ENCODE measurements at regions not wholly inside any gene's neighbourhood (a gene's known extent, or its start where the extent isn't known, plus 50 kb on each side); places are given as distances from the start of the nearest gene placed in this dataset.

DNA sequence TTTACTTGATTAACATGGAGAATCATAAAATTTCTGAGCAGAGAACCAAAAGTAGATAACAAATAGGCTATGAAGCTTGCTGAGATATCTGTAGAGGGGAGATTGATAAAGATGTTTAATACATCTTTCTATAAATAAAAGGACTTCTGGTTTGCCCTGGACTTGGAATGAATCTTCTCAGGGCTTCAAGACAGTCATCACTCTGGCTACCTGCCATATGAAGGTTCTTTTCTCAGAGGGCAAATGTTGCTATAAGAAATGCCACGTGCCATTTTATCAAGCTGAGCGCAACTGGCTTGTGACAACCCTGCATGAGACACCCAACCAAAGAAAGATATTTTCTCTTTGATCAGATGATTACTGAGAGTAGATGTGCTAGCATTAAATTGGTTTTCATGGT, 192.5 kb downstream of the WNT5A start:
- H3K27me3 ChIP-seq = no peaks in the 10 kb centered on the region
- H3K36me3 ChIP-seq = no peaks in the 10 kb centered on the region
- no peaks in the 10 kb centered on the region for H3K4me1 ChIP-seq
- H3K9me3 ChIP-seq = no peaks in the 10 kb centered on the region
- no peak overlapping the region for H3K27ac ChIP-seq
- TF ChIP-seq, protein P1, sequence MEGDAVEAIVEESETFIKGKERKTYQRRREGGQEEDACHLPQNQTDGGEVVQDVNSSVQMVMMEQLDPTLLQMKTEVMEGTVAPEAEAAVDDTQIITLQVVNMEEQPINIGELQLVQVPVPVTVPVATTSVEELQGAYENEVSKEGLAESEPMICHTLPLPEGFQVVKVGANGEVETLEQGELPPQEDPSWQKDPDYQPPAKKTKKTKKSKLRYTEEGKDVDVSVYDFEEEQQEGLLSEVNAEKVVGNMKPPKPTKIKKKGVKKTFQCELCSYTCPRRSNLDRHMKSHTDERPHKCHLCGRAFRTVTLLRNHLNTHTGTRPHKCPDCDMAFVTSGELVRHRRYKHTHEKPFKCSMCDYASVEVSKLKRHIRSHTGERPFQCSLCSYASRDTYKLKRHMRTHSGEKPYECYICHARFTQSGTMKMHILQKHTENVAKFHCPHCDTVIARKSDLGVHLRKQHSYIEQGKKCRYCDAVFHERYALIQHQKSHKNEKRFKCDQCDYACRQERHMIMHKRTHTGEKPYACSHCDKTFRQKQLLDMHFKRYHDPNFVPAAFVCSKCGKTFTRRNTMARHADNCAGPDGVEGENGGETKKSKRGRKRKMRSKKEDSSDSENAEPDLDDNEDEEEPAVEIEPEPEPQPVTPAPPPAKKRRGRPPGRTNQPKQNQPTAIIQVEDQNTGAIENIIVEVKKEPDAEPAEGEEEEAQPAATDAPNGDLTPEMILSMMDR (IDR thresholded peaks at IDR 0.05) = no peak
- TF ChIP-seq POLR2AphosphoS5 (IDR thresholded peaks at IDR 0.05) (no peak), POLR2A (IDR thresholded peaks at IDR 0.05) (no peak)
- intact Hi-C loops (cut with DNase I; ENCODE audit: low total_unique reads) = no loop called here
- DNase-seq (ENCODE audit: low spot score in 2 of 2) = no peak
- H3K4me3 ChIP-seq = no peak overlapping the region

DNA sequence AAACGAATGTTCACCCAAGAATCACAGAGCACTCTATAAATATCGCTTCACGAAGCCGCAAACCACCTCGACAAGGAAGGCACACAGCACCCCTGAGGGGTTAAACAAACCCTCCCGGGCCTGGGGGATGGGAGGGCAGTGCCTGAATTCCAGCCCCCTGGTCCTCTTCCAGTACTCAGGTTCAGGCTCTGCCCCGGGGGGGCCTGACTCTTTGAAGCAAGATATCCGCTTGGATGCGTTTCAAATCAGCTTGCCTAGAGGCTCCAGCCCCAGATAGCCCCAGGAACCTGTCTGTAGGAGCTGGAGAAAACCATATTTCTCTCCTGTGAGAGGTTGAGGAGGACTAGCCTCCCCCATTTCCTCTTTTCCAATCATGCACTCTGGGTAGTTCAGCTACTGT, 194.7 kb downstream of the WNT5A start:
- Histone ChIP-seq H3K36me3 (no peaks in the 10 kb centered on the region), H3K27me3 (no peaks in the 10 kb centered on the region), H3K27ac (no peak overlapping the region), H3K4me1 (no peaks in the 10 kb centered on the region), H3K9me3 (no peaks in the 10 kb centered on the region), H3K4me3 (no peak overlapping the region)
- DNase-seq (ENCODE audit: low spot score in 2 of 2) = no peak
- intact Hi-C loops (cut with DNase I; ENCODE audit: low total_unique reads) = no loop called here
- TF ChIP-seq POLR2A (IDR thresholded peaks at IDR 0.05) = no peak
- no peak for TF ChIP-seq POLR2AphosphoS5 (IDR thresholded peaks at IDR 0.05)
- TF ChIP-seq, protein P1 (IDR thresholded peaks at IDR 0.05) = no peak

DNA sequence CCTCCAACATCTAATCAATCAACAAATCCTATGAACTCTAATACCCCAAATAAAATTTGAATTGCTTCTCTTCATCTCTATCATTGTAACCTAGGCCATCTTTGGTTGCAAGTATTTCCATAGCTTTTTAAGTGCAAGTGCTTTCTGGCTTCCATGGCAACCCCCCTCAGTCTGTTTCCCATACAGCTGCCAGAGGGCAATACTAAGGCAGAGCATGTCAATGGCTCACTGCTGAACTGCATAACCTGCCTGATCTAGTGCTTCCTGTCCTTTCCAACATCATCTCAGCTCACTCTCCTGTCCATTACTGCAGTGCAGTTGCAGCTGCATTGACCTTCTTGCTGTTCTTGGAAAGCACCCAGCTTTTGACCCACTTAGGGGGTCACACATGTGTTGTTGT, 198.4 kb downstream of the WNT5A start:
- H3K27me3 ChIP-seq = no peaks in the 10 kb centered on the region
- intact Hi-C loops (cut with DNase I; ENCODE audit: low total_unique reads) = no loop called here
- DNase-seq (ENCODE audit: low spot score in 2 of 2) = no peak

DNA sequence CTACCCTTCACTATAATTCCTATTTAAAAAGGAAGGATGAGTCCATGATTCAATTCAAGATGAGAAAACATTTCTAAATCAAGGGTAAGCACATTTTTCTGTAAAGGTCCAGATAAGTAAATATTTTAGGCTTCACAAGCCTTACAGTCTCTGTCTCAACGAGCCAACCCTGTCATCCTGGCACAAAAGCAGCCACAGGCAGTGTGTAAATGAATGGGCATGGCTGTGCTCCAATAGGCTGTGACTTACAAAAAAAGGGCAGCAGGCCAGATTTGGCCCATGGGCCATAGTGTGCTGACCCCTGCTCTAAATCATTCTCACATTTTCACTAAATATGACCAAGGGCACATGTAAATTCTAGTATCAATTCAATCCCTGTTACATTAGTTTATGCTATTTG, 200.4 kb downstream of the WNT5A start:
- H3K4me1 ChIP-seq = no peaks in the 10 kb centered on the region
- intact Hi-C loops (cut with DNase I; ENCODE audit: low total_unique reads) = no loop called here
- no peak for DNase-seq (ENCODE audit: low spot score in 2 of 2)

More for the DNA sequence above, 198.4 kb downstream of the WNT5A start:
- no peak overlapping the region for H3K4me3 ChIP-seq
- TF ChIP-seq POLR2A (IDR thresholded peaks at IDR 0.05) (no peak), POLR2AphosphoS5 (IDR thresholded peaks at IDR 0.05) (no peak)
- TF ChIP-seq, protein P1 (IDR thresholded peaks at IDR 0.05) = no peak
- H3K36me3 ChIP-seq = no peaks in the 10 kb centered on the region
- H3K27ac ChIP-seq = no peak overlapping the region
- H3K9me3 ChIP-seq = no peaks in the 10 kb centered on the region
- no peaks in the 10 kb centered on the region for H3K4me1 ChIP-seq

DNA sequence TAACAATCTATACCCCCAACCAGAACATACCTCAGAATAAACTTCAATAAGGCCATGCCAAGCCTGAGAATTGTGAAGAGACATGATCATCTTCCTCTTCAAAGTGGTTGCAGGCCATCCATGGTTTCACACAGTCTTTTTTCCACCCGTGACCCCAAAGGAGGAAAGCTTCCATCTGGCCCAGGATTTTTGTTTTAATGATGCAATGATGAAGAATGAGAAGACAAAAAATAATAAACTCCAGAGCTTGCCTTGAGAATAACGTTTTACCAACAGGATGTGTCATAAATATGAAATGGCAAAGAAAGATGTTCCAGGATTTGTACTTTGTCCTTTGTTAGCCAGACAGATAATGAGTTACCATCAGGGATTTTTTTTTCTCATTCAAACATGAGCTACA, 201.9 kb downstream of the WNT5A start:
- H3K4me3 ChIP-seq = no peak overlapping the region
- TF ChIP-seq POLR2A (IDR thresholded peaks at IDR 0.05) = no peak
- TF ChIP-seq POLR2AphosphoS5 (IDR thresholded peaks at IDR 0.05) = no peak
- TF ChIP-seq, protein P1 (IDR thresholded peaks at IDR 0.05) = no peak
- no peaks in the 10 kb centered on the region for H3K36me3 ChIP-seq
- no peaks in the 10 kb centered on the region for H3K4me1 ChIP-seq
- intact Hi-C loops (cut with DNase I; ENCODE audit: low total_unique reads) = no loop called here
- no peaks in the 10 kb centered on the region for H3K9me3 ChIP-seq
- no peaks in the 10 kb centered on the region for H3K27me3 ChIP-seq
- no peak for DNase-seq (ENCODE audit: low spot score in 2 of 2)
- no peak overlapping the region for H3K27ac ChIP-seq

More for the DNA sequence above, 200.4 kb downstream of the WNT5A start:
- H3K36me3 ChIP-seq = no peaks in the 10 kb centered on the region
- no peaks in the 10 kb centered on the region for H3K27me3 ChIP-seq
- no peak overlapping the region for H3K27ac ChIP-seq
- TF ChIP-seq, protein P1 (IDR thresholded peaks at IDR 0.05) = no peak
- TF ChIP-seq POLR2A (IDR thresholded peaks at IDR 0.05) (no peak), POLR2AphosphoS5 (IDR thresholded peaks at IDR 0.05) (no peak)
- no peak overlapping the region for H3K4me3 ChIP-seq
- H3K9me3 ChIP-seq = no peaks in the 10 kb centered on the region
